GM13976 (cell line): ENCODE measurements at regions not wholly inside any gene's neighbourhood (a gene's known extent, or its start where the extent isn't known, plus 50 kb on each side); places are given as distances from the start of the nearest gene placed in this dataset.

Experiments
- DNase-seq: peaks from one replicate; pipeline ENCODE4 v3.0.0; 2012; ENCODE audit warnings: low spot score
- CTCF ChIP-seq: IDR thresholded peaks from 2 replicates; pipeline ENCODE4 v1.5.1; 2012; ENCODE audit warnings: borderline replicate concordance, mild to moderate bottlenecking; ENCODE audit not compliant: insufficient read depth; ENCODE audit errors: extremely low read depth, missing control alignments, control extremely low read depth
- in situ Hi-C: fragments of 300-500 bp; cut with MboI; formaldehyde crosslinking; loops from one replicate; pipeline ENCODE4 v1.12.0; 2022; ENCODE audit warnings: low sequenced_read_pairs, mixed read lengths, inconsistent platforms; ENCODE audit not compliant: unreplicated experiment

GRCh38 chr13:50192272-50192813 is 177.1 kb downstream of the KCNRG start:
- DNase-seq, result no peak
- TF ChIP-seq CTCF, result no peak
- in situ Hi-C loops, result no loop called here

- DNase-seq, result no peak
- in situ Hi-C loops, result no loop called here
- no peak for TF ChIP-seq CTCF
Observed at GRCh38 chr13:50195045-50195444, 179.8 kb downstream of the KCNRG start.

- no peak for DNase-seq
- no peak for TF ChIP-seq CTCF
- in situ Hi-C loops, result no loop called here
Observed at GRCh38 chr13:50196118-50196517, 180.9 kb downstream of the KCNRG start.

GRCh38 chr13:50197705-50198104 is 182.5 kb downstream of the KCNRG start:
- no peak for TF ChIP-seq CTCF
- DNase-seq, result no peak
- in situ Hi-C loops, result no loop called here

- no peak for TF ChIP-seq CTCF
- in situ Hi-C loops, result no loop called here
- DNase-seq, result no peak
Observed at GRCh38 chr13:50198508-50198907, 183.3 kb downstream of the KCNRG start.

- no peak for TF ChIP-seq CTCF
- no peak for DNase-seq
- in situ Hi-C loops, result no loop called here
Observed at GRCh38 chr13:50200569-50200968, 185.3 kb downstream of the KCNRG start.

GRCh38 chr13:50200988-50201387 is 185.7 kb downstream of the KCNRG start:
- in situ Hi-C loops, result no loop called here

More at GRCh38 chr13:50200988-50201387, 185.7 kb downstream of the KCNRG start:
- no peak for TF ChIP-seq CTCF
- no peak for DNase-seq
